ENCODE measurements at regions not wholly inside any gene's neighbourhood (a gene's known extent, or its start where the extent isn't known, plus 50 kb on each side); places are given as distances from the start of the nearest gene placed in this dataset.

GRCh38 chr1:234926559-234927311 is 201.9 kb downstream of the TOMM20 start:
- TF ChIP-seq CTCF (IDR thresholded peaks at IDR 0.05) (no peak), EZH2phosphoT487 (IDR thresholded peaks at IDR 0.05) (no peak)

Measured in neural progenitor cell (in vitro differentiated cells).